Stimulated activated naive CD4-positive, alpha-beta T cell treated with Interleukin-2 at 50 U/mL for 16 hours (primary cell): ENCODE measurements at regions not wholly inside any gene's neighbourhood (a gene's known extent, or its start where the extent isn't known, plus 50 kb on each side); places are given as distances from the start of the nearest gene placed in this dataset.

Source experiments
- DNase-seq: peaks from one replicate; lab custom pipeline; 2025; lab: John Stamatoyannopoulos, UW

- peak; percentile 85 for DNase-seq
Observed at GRCh38 chr1:212558693-212559480, 49.7 kb upstream of the ATF3 start.
